ENCODE measurements at regions not wholly inside any gene's neighbourhood (a gene's known extent, or its start where the extent isn't known, plus 50 kb on each side); places are given as distances from the start of the nearest gene placed in this dataset.

DNA sequence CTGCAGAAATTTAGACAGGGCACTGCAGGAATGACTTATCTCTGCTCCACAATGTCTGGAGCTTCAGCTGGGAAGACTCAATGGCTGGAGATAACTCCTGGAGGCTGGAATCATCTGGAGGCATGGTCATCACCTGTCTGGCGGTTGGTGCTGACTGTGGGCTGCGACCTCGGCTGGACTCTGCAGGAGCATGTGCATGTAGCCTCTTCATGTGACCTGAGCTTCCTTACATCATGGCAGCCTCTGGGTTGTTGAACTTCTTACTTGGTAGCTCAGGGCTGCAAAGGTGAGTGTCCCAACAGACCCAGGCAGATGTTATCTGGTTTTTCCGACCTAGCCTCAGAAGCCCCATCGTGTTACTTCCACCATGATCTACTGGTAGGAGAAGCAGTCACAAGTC lies 188.2 kb upstream of the RPL38 start:
- no peak for DNase-seq (ENCODE audit: low read depth)

DNA sequence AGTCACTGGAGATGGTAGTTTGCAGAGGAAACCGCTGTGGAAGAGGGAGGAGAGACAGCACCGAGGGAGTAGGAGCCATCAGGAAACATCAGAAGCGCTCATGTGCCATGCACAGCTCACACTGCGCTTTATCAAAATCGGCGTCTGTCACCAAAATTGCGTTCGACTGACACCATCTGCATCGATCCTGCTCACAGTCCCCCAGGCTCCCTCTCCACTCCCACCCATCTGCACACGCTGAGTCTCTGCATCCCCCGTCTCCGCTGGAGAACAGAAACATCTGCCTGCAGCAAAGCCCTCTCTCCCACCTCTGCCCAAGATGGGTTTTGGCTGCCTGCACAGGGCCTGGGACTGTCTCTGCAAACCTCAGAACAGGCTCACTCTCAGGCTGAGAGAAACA lies 187.5 kb upstream of the RPL38 start:
- DNase-seq (ENCODE audit: low read depth), result no peak

DNA sequence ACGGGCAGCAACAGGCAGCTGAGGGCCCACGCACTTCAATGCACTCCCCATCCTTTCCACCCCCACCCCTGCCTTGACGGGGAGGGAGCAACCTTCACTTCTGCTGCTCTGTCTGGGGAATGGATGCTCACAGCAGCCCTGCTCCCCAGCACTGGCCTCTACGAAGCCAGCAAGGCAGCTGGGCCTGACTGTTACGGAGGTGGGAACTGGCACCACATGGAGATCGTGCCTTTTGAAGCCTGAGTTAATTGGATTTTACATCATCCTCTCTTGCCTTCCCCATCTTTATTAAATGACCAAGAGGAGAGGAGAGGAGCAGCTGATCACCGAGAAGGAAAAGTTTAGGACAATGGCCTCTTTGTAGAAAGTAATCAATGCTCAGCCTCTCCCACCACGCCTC lies 187.0 kb upstream of the RPL38 start:
- DNase-seq (ENCODE audit: low read depth), result no peak

DNA sequence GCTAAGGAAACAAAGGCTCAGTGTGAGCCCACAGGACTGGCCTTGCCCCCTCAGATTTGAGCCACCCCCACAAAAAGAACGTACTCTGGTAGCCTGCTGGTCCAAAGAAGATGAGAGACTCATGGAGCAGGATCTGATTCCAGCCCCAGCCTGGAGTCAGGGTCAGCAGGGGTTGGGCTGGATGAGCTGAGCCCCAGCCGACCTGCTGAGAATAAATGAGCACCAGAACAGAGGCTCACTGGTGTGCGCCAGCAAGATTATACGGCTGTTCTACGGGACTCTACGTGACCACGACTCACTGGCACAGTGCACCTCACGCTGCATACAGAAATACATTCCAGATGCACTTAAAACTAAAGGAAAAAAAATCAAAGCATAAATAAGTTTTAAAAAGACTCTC lies 186.0 kb upstream of the RPL38 start:
- no peak for DNase-seq (ENCODE audit: low read depth)

DNA sequence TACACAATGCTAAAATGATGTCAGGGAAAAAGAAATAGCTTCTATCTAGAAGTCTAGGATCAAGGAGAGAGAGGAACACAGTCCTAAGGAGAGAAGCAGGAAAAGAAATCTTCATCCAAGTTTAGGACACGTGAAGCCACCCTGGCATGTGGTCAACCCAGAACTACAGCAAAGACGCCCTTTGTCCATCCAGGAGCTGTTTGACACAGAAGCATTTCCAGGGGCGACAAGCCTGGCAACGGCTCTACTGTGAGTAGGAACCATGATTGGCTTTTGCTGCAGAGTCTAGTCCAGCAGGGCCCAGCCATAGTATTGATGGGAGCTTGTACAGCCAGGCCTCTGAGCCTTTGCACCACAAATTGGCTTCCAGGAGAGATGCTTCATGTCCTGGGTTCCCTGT lies 185.4 kb upstream of the RPL38 start:
- no peak for DNase-seq (ENCODE audit: low read depth)

DNA sequence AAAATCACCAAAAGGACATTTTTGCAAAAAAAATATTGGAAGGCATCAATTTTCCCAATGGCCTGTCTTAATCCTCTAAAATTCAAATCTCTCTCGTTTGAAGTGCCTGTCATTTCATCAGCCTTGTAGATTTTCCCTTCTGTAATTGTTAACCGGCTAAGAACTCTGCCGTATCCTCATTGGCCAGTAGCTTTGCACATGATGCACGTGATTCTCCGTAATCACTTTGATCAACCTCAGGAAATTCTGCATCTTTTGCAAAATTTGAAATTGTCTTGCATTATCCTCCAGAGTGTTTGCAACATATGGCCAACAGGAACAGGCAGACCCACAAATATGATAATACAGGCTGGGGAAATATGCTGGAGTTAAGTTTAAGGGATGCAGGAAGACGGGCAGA lies 184.2 kb upstream of the RPL38 start:
- DNase-seq (ENCODE audit: low read depth), result no peak

DNA sequence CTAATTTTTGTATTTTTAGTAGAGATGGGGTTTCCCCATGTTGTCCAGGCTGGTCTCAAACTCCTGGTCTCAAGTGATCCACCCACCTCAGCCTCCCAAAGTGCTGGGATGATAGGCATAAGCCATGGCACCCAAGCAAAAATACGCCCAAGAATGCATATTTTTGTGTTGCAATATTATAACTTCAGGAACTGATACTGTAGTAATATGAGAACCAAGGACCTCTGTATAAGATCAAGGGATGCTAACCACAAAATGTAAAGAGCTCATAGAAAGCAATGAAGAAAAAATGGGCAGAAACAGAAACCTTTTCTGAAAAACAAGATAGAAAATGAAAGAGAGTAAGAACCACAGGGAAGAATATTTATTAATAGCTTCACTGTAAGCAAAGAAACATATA lies 183.6 kb upstream of the RPL38 start:
- DNase-seq (ENCODE audit: low read depth), result no peak

DNA sequence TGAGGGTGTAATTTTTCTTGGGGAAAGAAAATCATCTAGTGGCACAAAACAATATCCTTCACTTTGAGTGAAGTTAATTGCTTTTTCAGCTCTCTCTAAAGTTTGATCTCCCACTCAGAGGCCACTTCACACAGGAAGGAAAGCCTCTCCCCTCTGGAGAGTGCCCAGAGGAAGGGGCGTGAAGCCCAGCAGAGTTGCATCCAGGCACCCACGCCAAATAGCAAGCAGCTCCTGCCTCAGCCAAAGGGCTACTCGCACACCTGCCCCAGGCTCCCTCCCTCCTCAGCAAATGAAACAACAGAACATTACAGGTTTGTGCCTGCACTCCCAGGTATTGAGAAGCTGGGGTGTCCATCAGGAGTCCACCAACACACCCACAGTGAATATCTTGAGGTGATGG lies 183.0 kb upstream of the RPL38 start:
- no peak for DNase-seq (ENCODE audit: low read depth)

DNA sequence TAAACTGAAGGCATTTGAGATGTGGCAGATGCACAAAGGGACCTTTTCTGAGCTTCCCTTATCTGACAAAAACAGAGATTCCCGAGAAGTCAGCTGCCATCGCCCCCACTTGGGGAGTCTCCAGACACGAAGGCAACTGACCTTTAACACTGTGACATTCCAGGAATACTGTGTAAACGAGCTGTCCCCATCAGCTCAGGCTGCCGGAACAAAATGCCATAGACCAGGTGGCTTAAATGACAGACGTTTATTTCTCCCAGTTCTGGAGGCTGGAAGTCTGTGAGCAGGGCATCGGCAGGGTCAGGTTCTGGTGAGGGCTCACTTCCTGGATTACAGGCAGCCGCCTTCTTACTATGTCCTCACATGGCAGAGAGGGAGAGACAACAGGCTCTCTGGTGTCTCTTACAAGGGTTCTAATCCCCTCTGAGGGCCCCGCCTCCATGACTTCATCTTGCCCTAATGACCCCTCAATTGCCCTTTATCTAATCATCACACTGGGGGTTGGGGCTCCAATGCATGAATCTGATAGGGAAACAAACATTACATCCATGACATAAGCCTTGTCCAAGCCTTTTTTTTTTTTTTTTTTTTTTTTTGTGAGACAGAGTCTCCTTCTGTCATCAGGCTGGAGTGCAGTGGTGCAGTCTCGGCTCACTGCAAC lies 178.5 kb upstream of the RPL38 start:
- no peak for DNase-seq (ENCODE audit: low read depth)

DNA sequence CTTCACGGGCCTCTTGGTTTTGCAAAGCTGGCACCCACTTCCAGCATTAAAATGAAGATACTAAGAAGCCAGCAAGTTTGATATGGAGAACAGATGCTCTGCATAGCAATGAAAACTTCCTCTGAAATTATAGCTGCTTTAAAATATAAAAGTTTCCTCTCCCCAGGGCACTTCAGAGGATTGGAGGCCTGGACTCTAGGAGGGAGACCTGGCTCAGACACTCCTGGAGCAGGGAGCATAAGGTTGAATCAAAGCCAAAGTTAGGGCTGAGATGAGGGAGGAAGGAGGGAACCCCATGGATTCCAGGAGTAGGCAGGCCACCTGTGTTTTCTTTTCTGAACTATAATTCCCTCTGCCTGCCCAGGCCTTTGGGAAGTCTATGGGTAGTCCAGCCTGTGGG lies 176.0 kb upstream of the RPL38 start:
- no peak for DNase-seq (ENCODE audit: low read depth)

DNA sequence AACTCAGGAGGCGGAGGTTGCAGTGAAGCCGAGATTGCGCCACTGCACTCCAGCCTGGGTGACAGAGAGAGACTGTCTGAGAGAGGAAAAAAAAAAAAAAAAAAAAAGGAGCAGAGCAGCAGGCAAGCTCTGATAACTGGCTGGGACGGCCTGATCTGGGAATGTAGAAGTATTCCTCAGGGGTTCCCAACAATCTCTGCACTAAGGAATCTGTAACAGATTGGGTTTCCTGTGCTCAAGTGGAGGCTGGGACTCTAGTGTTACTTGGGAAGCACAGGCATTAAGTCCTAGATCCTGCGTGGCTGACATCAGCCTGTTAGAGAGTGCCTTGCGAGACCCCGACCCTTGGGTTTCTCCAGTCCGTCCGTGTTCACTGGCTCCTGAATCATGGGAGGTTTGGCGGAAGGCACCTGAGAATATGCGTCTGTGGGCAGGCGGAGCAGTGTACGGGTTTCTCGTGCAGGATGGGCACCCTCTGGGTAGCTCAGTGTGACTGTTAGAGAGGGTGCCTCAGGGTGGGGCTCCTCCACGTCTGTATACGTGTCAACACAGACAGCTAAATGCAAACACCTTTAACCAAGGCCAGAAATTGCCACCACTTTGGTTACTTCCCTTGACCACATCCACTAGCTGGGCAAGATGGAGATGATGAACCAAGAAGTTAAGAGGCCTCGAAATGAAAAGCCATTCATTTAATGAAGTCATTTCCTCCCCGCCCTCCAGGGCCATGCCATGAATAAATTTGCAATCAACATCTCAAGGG lies 174.9 kb upstream of the RPL38 start:
- no peak for DNase-seq (ENCODE audit: low read depth)

DNA sequence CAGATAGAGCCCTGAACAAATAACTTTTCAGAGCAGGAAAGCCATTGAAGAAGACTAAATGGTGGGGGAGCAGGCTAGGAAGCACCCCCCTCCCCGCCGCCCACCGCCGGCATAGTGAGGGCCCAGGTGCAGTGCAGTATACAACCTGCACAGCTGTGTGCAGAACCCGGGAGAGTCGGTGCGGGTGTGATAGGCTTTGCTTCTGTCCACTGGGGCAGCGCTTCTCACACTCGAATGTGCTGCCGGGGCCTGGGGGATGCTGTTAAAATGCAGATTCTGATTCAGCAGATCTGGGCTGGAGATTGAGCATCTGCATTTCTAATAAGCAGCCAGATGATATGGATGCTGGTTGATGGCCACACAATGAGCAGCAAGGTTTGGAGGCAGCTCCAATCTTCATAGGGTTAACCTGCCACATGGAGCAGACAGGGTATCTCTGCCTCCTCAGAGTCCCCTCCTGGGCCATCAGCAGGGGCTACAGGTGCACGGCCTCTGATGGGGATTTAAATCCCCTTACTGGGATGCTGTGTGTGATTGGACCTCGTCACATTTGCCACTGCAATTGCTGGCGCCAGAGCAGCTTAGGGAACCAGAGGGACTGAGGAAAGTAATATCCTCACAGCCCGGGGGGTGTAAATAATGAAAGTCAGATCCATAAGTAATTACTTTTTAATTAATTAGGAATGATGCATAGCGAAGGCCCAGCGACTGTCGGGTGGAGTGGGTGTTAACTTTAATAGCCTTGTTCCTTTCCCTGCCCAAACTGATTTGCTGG lies 172.0 kb upstream of the RPL38 start:
- DNase-seq (ENCODE audit: low read depth), result no peak

DNA sequence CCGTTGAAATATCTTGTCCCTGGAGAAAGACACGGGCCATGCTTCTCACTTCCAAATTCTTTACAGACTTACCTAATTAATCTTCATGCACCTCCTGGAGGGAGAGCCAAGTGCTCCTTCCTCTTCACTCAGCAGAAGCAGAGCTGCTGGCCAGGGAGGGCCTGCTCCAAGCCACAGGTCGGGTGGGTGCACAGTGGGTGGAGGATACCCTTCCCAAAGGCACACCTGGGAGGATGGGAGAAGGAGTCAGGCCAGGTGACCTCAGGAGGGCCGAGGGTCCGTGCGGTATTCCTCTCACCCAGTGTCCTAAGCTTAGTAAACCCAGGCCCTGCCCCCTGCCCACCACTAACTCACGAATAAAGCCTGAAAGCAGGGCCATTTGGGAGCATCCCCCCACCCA lies 171.3 kb upstream of the RPL38 start:
- no peak for DNase-seq (ENCODE audit: low read depth)

DNA sequence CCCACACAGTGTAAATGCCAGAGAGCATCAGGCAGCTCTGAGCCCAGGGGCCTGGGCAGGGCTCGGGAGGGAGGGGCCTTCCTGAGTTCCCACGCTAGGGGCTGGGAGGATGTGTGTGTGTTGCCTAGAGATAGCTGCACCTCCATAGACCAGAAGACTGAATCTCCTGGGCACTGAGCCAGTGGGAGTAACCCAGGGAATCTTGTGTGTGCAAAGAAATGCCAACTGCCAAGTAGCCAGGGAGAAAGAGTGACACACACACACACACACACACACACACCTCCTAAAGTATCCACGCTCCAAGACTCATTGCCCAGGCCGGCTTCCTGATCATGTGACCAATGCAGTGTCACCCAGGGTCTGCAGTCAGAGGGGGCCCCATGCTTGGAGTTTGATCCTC lies 166.2 kb upstream of the RPL38 start:
- DNase-seq (ENCODE audit: low read depth), result no peak

DNA sequence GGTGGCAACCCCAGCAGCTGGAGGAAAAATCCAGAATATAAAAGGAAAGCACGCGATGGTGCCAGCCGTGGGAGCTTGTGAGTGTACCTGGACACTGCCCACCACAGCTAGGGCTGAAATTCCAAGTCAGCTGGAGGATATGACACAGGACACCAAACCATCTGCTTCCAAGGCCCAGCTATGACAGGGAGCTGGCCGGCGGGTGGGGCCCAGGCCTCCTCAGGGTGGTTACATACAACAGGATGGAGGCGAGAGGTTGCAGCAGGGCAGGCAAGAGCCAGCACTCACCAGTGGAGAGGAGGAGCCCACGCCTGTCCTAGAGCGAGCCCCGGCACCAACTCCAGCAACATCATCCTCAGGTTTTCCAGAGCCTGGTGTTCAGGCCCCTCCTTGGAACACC lies 163.2 kb upstream of the RPL38 start:
- no peak for DNase-seq (ENCODE audit: low read depth)

DNA sequence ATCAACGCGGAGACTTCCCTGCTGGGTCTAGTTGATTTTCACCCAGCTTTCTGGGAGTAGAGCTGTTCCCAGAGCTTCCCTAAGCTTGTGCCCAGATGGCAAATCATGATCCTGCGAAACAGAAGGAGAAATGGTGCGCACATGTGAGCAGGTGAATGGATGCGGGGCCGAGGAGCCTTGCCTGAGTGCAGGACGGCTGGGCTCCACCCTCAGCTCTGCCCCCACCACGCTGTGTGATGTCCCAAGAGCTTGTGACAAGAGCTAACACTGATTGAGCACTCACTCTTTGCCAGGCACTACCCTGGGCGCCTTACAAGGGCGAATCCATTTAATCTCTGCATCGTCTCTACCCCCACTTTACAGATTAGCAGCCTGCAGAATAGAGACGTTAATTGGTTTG lies 162.7 kb upstream of the RPL38 start:
- DNase-seq (ENCODE audit: low read depth), result no peak

DNA sequence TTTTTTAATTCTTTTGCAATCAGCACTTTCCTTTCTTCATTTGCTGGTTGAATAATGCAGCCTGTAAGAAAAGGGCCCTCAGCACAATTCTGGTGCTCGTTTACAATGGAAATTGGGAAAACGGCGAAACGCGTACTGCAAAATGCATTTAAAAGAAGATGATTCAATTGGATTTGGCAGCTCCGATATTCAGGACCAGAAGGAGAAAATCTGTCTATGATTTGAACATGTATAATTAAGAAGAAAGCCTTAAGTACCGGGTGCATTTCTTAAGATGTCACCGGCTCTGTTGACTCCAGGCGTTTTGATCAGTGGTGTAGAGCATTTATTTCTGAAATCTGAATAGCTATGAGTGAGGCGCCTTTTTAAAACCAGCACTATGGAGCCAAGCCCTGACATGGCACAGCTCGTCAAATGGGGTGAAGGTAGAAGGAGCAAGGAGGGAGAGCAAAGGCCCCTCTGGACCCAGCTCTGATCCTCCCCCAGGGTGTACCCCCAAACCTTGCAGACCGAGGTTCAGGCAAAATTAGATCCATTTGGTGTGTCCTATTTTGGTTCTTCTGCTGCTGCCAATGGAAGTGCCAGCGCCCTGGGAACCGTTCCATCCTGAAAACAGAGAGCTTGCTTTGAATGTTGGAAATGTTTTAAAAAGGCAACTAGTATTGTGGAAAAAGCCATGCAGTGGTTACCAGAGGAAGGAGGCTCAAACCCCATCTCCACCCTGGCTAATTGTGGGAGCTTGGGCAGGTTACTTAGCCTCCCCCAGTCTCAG lies 161.4 kb upstream of the RPL38 start:
- no peak for DNase-seq (ENCODE audit: low read depth)

DNA sequence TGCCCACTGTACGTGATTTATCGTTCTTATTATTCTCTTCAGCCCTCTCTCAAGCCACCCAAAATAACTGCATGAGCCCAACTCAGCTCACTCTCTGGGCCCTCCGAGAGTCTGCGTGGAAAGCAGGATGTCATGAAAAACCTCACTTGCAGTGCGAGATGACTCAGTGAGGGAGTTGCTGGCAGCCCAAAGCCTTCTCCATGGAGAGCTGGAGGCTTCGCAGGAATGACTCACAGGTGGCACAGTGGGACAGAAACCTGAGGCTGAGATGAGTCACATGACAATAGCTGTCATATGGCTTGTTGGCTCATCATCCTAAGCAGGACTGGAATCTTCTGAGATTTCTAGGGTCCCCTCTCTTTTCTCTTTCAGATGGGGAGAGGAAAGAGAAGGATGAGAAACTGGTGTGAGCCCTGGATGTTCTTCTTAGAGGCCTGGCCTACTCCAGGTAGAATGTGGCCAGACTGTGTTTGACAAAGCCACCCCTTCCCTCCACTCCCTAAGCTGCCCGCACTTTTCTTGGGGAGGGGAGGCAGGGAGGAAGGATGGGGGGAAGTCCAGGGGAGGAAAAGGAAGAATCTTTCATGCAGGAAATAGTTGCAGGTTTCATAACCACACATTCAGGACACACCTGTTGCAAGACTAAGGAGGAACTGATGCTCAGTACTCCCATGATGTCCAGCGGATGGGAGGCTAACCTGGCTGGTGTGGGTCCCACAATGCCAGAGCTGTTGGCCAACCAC lies 160.6 kb upstream of the RPL38 start:
- no peak for DNase-seq (ENCODE audit: low read depth)

DNA sequence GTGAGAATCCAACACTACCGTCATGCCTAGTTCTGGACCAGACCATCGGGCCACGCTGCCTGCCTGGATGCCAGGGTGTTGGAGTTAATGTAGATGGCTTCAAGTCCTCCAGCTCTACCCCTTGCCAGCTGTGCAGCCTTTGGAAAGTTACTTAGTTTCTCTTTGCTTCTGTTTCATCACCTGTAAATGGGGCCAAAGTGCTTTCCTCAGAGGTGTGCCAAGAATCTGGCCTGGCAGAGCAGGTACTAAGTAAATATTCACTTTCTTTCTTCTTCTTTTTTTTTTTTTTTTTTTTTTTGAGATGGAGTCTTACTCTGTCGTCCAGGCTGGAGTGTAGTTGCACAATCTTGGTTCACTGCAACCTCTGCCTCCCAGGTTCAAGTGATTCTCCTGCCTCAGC lies 159.5 kb upstream of the RPL38 start:
- no peak for DNase-seq (ENCODE audit: low read depth)

DNA sequence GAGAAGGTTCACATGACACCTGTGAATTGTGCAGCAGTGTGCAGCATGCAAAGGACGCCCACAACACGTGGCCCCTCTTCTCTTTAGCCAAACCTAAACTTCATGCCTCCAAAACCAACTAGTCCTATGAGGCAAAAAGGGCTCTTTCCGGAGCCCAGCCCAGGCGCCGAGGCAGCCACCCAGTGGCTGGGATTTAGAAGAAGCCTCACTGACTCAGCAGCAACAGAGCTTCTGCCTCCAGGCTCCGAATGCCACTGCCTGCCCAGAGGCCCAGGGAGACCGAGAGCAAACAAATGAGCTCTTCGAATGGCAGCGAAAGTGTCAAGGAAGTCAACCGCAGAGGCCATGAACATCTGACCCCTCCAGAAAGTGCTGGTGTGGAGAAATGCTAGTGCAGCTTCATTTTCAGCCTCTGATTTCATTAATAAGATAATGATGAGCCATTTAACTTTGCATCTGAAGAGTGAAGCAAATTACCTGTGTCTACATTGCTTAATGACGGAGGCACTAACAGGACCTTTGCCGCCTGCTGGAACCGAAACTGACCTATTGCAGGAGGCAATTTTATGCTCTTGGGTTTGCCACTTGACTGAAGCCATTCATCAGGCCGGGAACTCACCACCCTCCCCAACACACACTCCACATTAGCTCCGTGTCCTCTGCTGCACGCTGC lies 157.7 kb upstream of the RPL38 start:
- no peak for DNase-seq (ENCODE audit: low read depth)
